Stimulated activated naive B cell treated with anti-CD40 and anti-IgM and Interleukin-4, amounts not matched to agents 10 μg/mL and 1 μg/mL and 100 μg/mL, for 72 hours (primary cell): ENCODE measurements at regions not wholly inside any gene's neighbourhood (a gene's known extent, or its start where the extent isn't known, plus 50 kb on each side); places are given as distances from the start of the nearest gene placed in this dataset.

ENCODE experiments used
- ATAC-seq, 2 donors: fragments of 150-1000 bp; cut with Tn5 transposase; replicated peaks; 2 replicates each; pipeline ENCODE4 v1.10.0; 2021; ENCODE audit warnings: moderate library complexity in 1 of 2
- DNase-seq: peaks from one replicate; pipeline ENCODE4 v3.0.0; 2021
- H3K27ac Mint-ChIP-seq: one replicate; pipeline ENCODE4 v1.8.0; 2022; ENCODE audit warnings: mild to moderate bottlenecking, mixed read lengths
- H3K27me3 Mint-ChIP-seq, 2 donors: one replicate each; pipeline ENCODE4 v1.8.0; 2022; ENCODE audit warnings: mixed read lengths in 2 of 2
- H3K36me3 Mint-ChIP-seq, 2 donors: one replicate each; pipeline ENCODE4 v1.8.0; 2022; ENCODE audit warnings: mixed read lengths in 2 of 2, mild to moderate bottlenecking in 1 of 2
- H3K4me1 Mint-ChIP-seq, 2 donors: one replicate each; pipeline ENCODE4 v1.8.0; 2022; ENCODE audit warnings: mixed read lengths in 2 of 2, mild to moderate bottlenecking in 1 of 2
- H3K4me3 Mint-ChIP-seq, 2 donors: one replicate each; pipeline ENCODE4 v1.8.0; 2022; ENCODE audit warnings: mild to moderate bottlenecking in 2 of 2, mixed read lengths in 2 of 2, moderate library complexity in 1 of 2
- H3K9me3 Mint-ChIP-seq, 2 donors: one replicate each; pipeline ENCODE4 v1.8.0; 2022; ENCODE audit warnings: mixed read lengths in 2 of 2, mild to moderate bottlenecking in 1 of 2

GRCh38 chr3:76372497-76372896 lies 587.1 kb upstream of the ZNF717 start:
- Mint-ChIP-seq H3K27ac (no peak overlapping the region), H3K36me3 (no peaks in the 10 kb centered on the region), H3K4me3 (no peak overlapping the region), H3K9me3 (no peaks in the 10 kb centered on the region), H3K4me1 (no peaks in the 10 kb centered on the region), H3K27me3 (no peaks in the 10 kb centered on the region)
- DNase-seq = no peak
- no peak for ATAC-seq

GRCh38 chr3:76377074-76377473 lies 591.7 kb upstream of the ZNF717 start:
- ATAC-seq = no peak
- Mint-ChIP-seq H3K9me3 (no peaks in the 10 kb centered on the region), H3K4me3 (no peak overlapping the region)

GRCh38 chr3:76378789-76379188 lies 593.4 kb upstream of the ZNF717 start:
- Mint-ChIP-seq H3K36me3 (no peaks in the 10 kb centered on the region), H3K4me3 (no peak overlapping the region), H3K4me1 (no peaks in the 10 kb centered on the region)

More at GRCh38 chr3:76377074-76377473, 591.7 kb upstream of the ZNF717 start:
- no peak overlapping the region for H3K27ac Mint-ChIP-seq
- H3K36me3 Mint-ChIP-seq = no peaks in the 10 kb centered on the region
- no peaks in the 10 kb centered on the region for H3K27me3 Mint-ChIP-seq
- no peaks in the 10 kb centered on the region for H3K4me1 Mint-ChIP-seq
- DNase-seq = no peak

GRCh38 chr3:76383781-76384180 lies 598.4 kb upstream of the ZNF717 start:
- H3K4me3 Mint-ChIP-seq = no peak overlapping the region
- no peak overlapping the region for H3K27ac Mint-ChIP-seq
- ATAC-seq = no peak

More at GRCh38 chr3:76378789-76379188, 593.4 kb upstream of the ZNF717 start:
- ATAC-seq = no peak
- DNase-seq = no peak
- Mint-ChIP-seq H3K27me3 (no peaks in the 10 kb centered on the region), H3K27ac (no peak overlapping the region), H3K9me3 (peaks cover 0 to 3% of the 10 kb centered on the region in 2 donors)

GRCh38 chr3:76387000-76387399 lies 601.7 kb upstream of the ZNF717 start:
- Mint-ChIP-seq H3K27me3 (no peaks in the 10 kb centered on the region), H3K4me1 (no peaks in the 10 kb centered on the region), H3K27ac (no peak overlapping the region), H3K36me3 (no peaks in the 10 kb centered on the region), H3K4me3 (no peak overlapping the region), H3K9me3 (peaks cover 2 to 3% of the 10 kb centered on the region in 2 donors)
- ATAC-seq (no peak), DNase-seq (no peak)

More at GRCh38 chr3:76383781-76384180, 598.4 kb upstream of the ZNF717 start:
- Mint-ChIP-seq H3K36me3 (no peaks in the 10 kb centered on the region), H3K9me3 (peaks cover 2 to 3% of the 10 kb centered on the region in 2 donors), H3K4me1 (no peaks in the 10 kb centered on the region), H3K27me3 (no peaks in the 10 kb centered on the region)
- DNase-seq = no peak

GRCh38 chr3:76400141-76400540 lies 614.8 kb upstream of the ZNF717 start:
- Mint-ChIP-seq H3K4me3 (no peak overlapping the region), H3K27me3 (no peaks in the 10 kb centered on the region)

GRCh38 chr3:76402926-76403325 lies 617.6 kb upstream of the ZNF717 start:
- no peak for DNase-seq
- no peak overlapping the region for H3K27ac Mint-ChIP-seq
- no peak overlapping the region for H3K4me3 Mint-ChIP-seq
- no peaks in the 10 kb centered on the region for H3K9me3 Mint-ChIP-seq
- H3K36me3 Mint-ChIP-seq = no peaks in the 10 kb centered on the region
- no peaks in the 10 kb centered on the region for H3K4me1 Mint-ChIP-seq
- no peaks in the 10 kb centered on the region for H3K27me3 Mint-ChIP-seq
- no peak for ATAC-seq

More at GRCh38 chr3:76400141-76400540, 614.8 kb upstream of the ZNF717 start:
- DNase-seq (no peak), ATAC-seq (no peak)
- Mint-ChIP-seq H3K36me3 (no peaks in the 10 kb centered on the region), H3K9me3 (peaks cover 0 to 1% of the 10 kb centered on the region in 2 donors), H3K27ac (no peak overlapping the region), H3K4me1 (no peaks in the 10 kb centered on the region)

GRCh38 chr3:76403556-76403955 lies 618.2 kb upstream of the ZNF717 start:
- no peak for ATAC-seq
- no peaks in the 10 kb centered on the region for H3K9me3 Mint-ChIP-seq
- H3K4me3 Mint-ChIP-seq = no peak overlapping the region
- no peak for DNase-seq
- no peak overlapping the region for H3K27ac Mint-ChIP-seq
- no peaks in the 10 kb centered on the region for H3K4me1 Mint-ChIP-seq
- H3K36me3 Mint-ChIP-seq = no peaks in the 10 kb centered on the region
- H3K27me3 Mint-ChIP-seq = no peaks in the 10 kb centered on the region

- Mint-ChIP-seq H3K27ac (no peak overlapping the region), H3K9me3 (no peaks in the 10 kb centered on the region), H3K27me3 (no peaks in the 10 kb centered on the region), H3K4me3 (no peak overlapping the region), H3K36me3 (no peaks in the 10 kb centered on the region), H3K4me1 (no peaks in the 10 kb centered on the region)
- no peak for DNase-seq
- ATAC-seq = no peak
These were observed 619.8 kb upstream of the ZNF717 start for GRCh38 chr3:76405196-76405595.

- Mint-ChIP-seq H3K36me3 (no peaks in the 10 kb centered on the region), H3K27ac (no peak overlapping the region), H3K4me3 (no peak overlapping the region), H3K4me1 (no peaks in the 10 kb centered on the region), H3K27me3 (no peaks in the 10 kb centered on the region), H3K9me3 (peaks cover 6 to 7% of the 10 kb centered on the region in 2 donors)
- DNase-seq (no peak), ATAC-seq (no peak)
These were observed 625.5 kb upstream of the ZNF717 start for GRCh38 chr3:76410762-76411281.

GRCh38 chr3:76415384-76415783 lies 624.5 kb upstream of the ROBO2 start:
- ATAC-seq (no peak), DNase-seq (no peak)
- no peaks in the 10 kb centered on the region for H3K27me3 Mint-ChIP-seq
- no peak overlapping the region for H3K27ac Mint-ChIP-seq
- H3K9me3 Mint-ChIP-seq = peaks cover 6 to 8% of the 10 kb centered on the region in 2 donors
- no peak overlapping the region for H3K4me3 Mint-ChIP-seq
- no peaks in the 10 kb centered on the region for H3K4me1 Mint-ChIP-seq
- H3K36me3 Mint-ChIP-seq = no peaks in the 10 kb centered on the region

- ATAC-seq (no peak), DNase-seq (no peak)
- Mint-ChIP-seq H3K27me3 (no peaks in the 10 kb centered on the region), H3K4me3 (no peak overlapping the region), H3K36me3 (no peaks in the 10 kb centered on the region), H3K9me3 (peaks cover 0 to 2% of the 10 kb centered on the region in 2 donors), H3K4me1 (no peaks in the 10 kb centered on the region), H3K27ac (no peak overlapping the region)
These were observed 610.2 kb upstream of the ROBO2 start for GRCh38 chr3:76429581-76430177.

GRCh38 chr3:76432396-76432795 lies 607.5 kb upstream of the ROBO2 start:
- no peak overlapping the region for H3K27ac Mint-ChIP-seq
- no peak overlapping the region for H3K4me3 Mint-ChIP-seq
- DNase-seq (no peak), ATAC-seq (no peak)
- H3K27me3 Mint-ChIP-seq = no peaks in the 10 kb centered on the region
- H3K36me3 Mint-ChIP-seq = no peaks in the 10 kb centered on the region
- H3K4me1 Mint-ChIP-seq = no peaks in the 10 kb centered on the region
- peaks cover 0 to 2% of the 10 kb centered on the region in 2 donors for H3K9me3 Mint-ChIP-seq

- Mint-ChIP-seq H3K27ac (no peak overlapping the region), H3K9me3 (peaks cover 0 to 2% of the 10 kb centered on the region in 2 donors), H3K4me3 (no peak overlapping the region), H3K36me3 (no peaks in the 10 kb centered on the region), H3K27me3 (no peaks in the 10 kb centered on the region), H3K4me1 (no peaks in the 10 kb centered on the region)
- DNase-seq (no peak), ATAC-seq (no peak)
These were observed 603.0 kb upstream of the ROBO2 start for GRCh38 chr3:76436894-76437293.

- Mint-ChIP-seq H3K4me3 (no peak overlapping the region), H3K4me1 (no peaks in the 10 kb centered on the region), H3K9me3 (peaks cover 2 to 4% of the 10 kb centered on the region in 2 donors), H3K36me3 (no peaks in the 10 kb centered on the region), H3K27me3 (no peaks in the 10 kb centered on the region), H3K27ac (no peak overlapping the region)
- ATAC-seq (no peak), DNase-seq (no peak)
These were observed 600.9 kb upstream of the ROBO2 start for GRCh38 chr3:76438971-76439370.
